ENCODE measurements at regions not wholly inside any gene's neighbourhood (a gene's known extent, or its start where the extent isn't known, plus 50 kb on each side); places are given as distances from the start of the nearest gene placed in this dataset.
"Not testable (repeated sequence)": the region's sequence is repeated elsewhere in the genome, so short reads cannot be mapped to it uniquely, and the experiment has no call there.

DNA sequence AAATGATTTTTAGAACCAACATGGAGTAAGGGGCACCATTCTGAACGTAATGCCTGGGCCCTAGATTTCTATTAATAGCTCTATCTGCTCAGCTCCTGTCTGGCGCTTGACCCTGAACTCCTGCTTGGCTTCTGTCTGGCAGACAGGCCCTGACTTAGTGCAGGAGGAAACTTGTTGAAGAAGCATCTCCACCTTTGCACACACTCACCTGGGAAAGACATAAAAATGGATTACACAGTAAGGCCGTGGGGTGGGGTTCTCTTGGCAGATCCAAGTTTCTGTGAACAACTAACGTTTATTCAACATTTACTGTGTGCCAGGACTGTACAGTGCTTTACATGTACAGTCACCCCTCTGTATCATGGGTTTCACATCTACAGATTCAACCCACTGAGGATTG lies 62.1 kb upstream of the CNIH3 start:
- no peak for ATAC-seq
- no peak for DNase-seq
- Histone ChIP-seq H3K4me3 (no peak overlapping the region), H3K9me3 (no peaks in the 10 kb centered on the region), H3K27ac (no peak overlapping the region), H3K36me3 (no peaks in the 10 kb centered on the region), H3K4me1 (no peaks in the 10 kb centered on the region), H3K27me3 (no peaks in the 10 kb centered on the region)
- TF ChIP-seq, protein P1, sequence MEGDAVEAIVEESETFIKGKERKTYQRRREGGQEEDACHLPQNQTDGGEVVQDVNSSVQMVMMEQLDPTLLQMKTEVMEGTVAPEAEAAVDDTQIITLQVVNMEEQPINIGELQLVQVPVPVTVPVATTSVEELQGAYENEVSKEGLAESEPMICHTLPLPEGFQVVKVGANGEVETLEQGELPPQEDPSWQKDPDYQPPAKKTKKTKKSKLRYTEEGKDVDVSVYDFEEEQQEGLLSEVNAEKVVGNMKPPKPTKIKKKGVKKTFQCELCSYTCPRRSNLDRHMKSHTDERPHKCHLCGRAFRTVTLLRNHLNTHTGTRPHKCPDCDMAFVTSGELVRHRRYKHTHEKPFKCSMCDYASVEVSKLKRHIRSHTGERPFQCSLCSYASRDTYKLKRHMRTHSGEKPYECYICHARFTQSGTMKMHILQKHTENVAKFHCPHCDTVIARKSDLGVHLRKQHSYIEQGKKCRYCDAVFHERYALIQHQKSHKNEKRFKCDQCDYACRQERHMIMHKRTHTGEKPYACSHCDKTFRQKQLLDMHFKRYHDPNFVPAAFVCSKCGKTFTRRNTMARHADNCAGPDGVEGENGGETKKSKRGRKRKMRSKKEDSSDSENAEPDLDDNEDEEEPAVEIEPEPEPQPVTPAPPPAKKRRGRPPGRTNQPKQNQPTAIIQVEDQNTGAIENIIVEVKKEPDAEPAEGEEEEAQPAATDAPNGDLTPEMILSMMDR (IDR thresholded peaks at IDR 0.05), result no peak
- intact Hi-C loops (cut with DNase I), result no loop called here
- 52 to 70% methylated on average over 4 of the region's 4 CpGs for WGBS, 2 donors
- no peak for FAIRE-seq

- no peaks in the 10 kb centered on the region for H3K4me1 ChIP-seq
- intact Hi-C loops (cut with DNase I), result no loop called here
- DNase-seq, result no peak
- H3K4me3 ChIP-seq, result no peak overlapping the region
- H3K36me3 ChIP-seq, result no peaks in the 10 kb centered on the region
- no peaks in the 10 kb centered on the region for H3K27me3 ChIP-seq
- no peak overlapping the region for H3K27ac ChIP-seq
- no peak for FAIRE-seq
- no peaks in the 10 kb centered on the region for H3K9me3 ChIP-seq
- 74 to 84% methylated on average over 4 of the region's 4 CpGs for WGBS, 2 donors
- TF ChIP-seq, protein P1 (IDR thresholded peaks at IDR 0.05), result no peak
- ATAC-seq, result no peak
Measured at GRCh38 chr1:224554620-224555259, 61.4 kb upstream of the CNIH3 start.

DNA sequence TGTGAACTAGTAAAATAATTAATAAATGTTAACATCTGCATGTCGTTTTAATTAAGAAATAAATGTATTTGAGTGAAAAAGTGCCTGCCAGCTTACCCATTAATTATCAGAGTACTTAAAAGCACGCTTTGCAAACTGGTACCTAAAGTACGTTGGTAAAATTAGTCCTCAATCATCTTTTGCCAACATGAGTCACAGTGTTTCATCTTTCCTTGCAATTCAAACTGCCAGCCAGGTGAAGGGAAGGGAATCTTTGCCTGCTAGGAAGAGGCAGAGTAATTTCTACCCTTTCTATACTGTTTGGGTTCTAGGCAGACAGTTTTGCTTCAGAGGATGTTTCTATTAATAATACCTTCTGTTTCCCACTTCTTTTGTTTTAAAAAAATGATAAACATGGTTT lies 57.2 kb upstream of the CNIH3 start:
- FAIRE-seq, result no peak
- TF ChIP-seq, protein P1 (IDR thresholded peaks at IDR 0.05), result no peak
- 59 to 61% methylated on average over 3 of the region's 3 CpGs for WGBS, 2 donors

DNA sequence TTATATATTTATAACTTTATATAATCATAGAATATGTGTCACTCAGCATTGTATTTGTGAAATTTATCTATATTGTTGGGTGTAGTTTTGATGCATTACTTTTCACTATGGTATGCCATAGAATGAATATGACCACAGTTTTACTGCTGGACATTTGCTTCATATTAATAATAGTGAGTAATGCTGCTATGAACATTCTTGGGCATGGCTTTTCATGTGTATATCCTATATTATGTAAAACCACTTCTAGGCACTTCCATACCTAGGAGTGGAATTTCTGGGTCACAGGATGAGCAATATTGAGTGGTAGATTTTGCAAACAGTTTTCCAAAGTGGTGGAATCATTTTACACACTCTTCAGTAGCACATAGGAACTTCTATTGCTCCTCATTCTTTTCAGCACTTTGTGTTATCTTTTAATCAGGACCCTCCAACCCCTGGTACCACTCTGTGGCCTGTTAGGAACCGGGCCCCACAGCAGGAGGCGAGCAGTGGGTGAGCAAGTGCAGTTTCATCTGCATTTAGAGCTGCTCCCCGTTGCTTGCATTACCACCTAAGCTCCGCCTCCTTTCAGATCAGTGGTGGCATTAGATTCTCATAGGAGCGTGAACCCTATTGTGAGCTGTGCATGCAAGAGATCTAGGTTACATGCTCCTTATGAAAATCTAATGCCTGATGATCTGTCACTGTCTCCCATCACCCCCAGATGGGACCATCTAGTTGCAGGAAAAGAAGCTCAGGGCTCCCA lies 56.0 kb upstream of the CNIH3 start:
- TF ChIP-seq, protein P1 (IDR thresholded peaks at IDR 0.05), result no peak
- ATAC-seq (no peak), DNase-seq (no peak), FAIRE-seq (no peak)
- Histone ChIP-seq H3K27ac (no peak overlapping the region), H3K9me3 (no peaks in the 10 kb centered on the region), H3K36me3 (no peaks in the 10 kb centered on the region), H3K27me3 (no peaks in the 10 kb centered on the region), H3K4me3 (no peak overlapping the region), H3K4me1 (no peaks in the 10 kb centered on the region)
- intact Hi-C loops (cut with DNase I), result no loop called here
- 93 to 94% methylated on average over 5 of the region's 5 CpGs for WGBS, 2 donors

More for the DNA sequence above, 57.2 kb upstream of the CNIH3 start:
- no peaks in the 10 kb centered on the region for H3K27me3 ChIP-seq
- intact Hi-C loops (cut with DNase I), result no loop called here
- H3K9me3 ChIP-seq, result no peaks in the 10 kb centered on the region
- H3K36me3 ChIP-seq, result no peaks in the 10 kb centered on the region
- ATAC-seq (no peak), DNase-seq (no peak)
- no peaks in the 10 kb centered on the region for H3K4me1 ChIP-seq
- no peak overlapping the region for H3K27ac ChIP-seq
- no peak overlapping the region for H3K4me3 ChIP-seq

DNA sequence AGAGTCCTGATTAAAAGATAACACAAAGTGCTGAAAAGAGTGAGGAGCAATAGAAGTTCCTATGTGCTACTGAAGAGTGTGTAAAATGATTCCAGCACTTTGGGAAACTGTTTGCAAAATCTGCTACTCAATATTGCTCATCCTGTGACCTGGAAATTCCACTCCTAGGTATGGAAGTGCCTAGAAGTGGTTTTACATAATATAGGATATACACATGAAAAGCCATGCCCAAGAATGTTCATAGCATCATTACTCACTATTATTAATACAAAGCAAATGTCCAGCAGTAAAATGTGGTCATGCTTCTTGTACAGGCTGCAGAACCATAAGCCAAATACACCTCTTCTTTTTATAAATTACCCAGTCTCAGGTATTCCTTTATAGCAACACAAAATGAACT lies 53.2 kb upstream of the CNIH3 start:
- ATAC-seq; H3K36me3 ChIP-seq; H3K27me3 ChIP-seq; H3K9me3 ChIP-seq; DNase-seq; intact Hi-C loops (cut with DNase I); FAIRE-seq; H3K4me3 ChIP-seq; H3K27ac ChIP-seq; H3K4me1 ChIP-seq: not testable (repeated sequence)
